ENCODE measurements at regions not wholly inside any gene's neighbourhood (a gene's known extent, or its start where the extent isn't known, plus 50 kb on each side); places are given as distances from the start of the nearest gene placed in this dataset.

GRCh38 chr4:26021417-26022345 lies 107.7 kb downstream of the SMIM20 start:
- Histone ChIP-seq H3K27me3 (replicated peaks in 1 of 2; ENCODE audit: control insufficient read depth in 2 of 2, insufficient read depth in 2 of 2, low read length in 1 of 2) (peaks cover 0 to 4% of the 10 kb centered on the region in 2 experiments; a peak in 1 of 4 replicates), H3K4me3 (no peak overlapping the region), H3K27ac (ENCODE audit: control insufficient read depth, insufficient read depth) (no peak overlapping the region), H3K9me3 (replicated peaks; ENCODE audit: control insufficient read depth, insufficient read depth, low read length) (peaks cover 4% of the 10 kb centered on the region; the same call in 1 of the 3 replicates), H4K20me1 (ENCODE audit: control insufficient read depth, insufficient read depth) (no peaks in the 10 kb centered on the region), H3K9ac (ENCODE audit: control insufficient read depth, insufficient read depth, low read length) (no peak overlapping the region), H3K4me1 (ENCODE audit: control insufficient read depth, insufficient read depth, low read length) (no peaks in the 10 kb centered on the region), H2AFZ (ENCODE audit: control insufficient read depth, low read depth, low read length) (no peak overlapping the region), H3K79me2 (ENCODE audit: control insufficient read depth, insufficient read depth, low read length) (no peaks in the 10 kb centered on the region), H3K4me2 (ENCODE audit: control insufficient read depth, insufficient read depth) (no peak overlapping the region), H3K36me3 (ENCODE audit: control insufficient read depth in 2 of 2, insufficient read depth in 2 of 2, low read length in 1 of 2) (no peaks in the 10 kb centered on the region)
- SMC1A ChIA-PET (ENCODE audit: uncharacterized antibody, unreplicated experiment) = no interaction called here
- TF ChIP-seq ZBED1 (IDR thresholded peaks at IDR 0.05; ENCODE audit: borderline replicate concordance) (no peak), NKRF (conservative IDR thresholded peaks at IDR 0.05) (no peak), BRCA1 (IDR thresholded peaks at IDR 0.05; ENCODE audit: low read depth, low read length) (no peak), SMC3 (IDR thresholded peaks at IDR 0.05; ENCODE audit: borderline replicate concordance, low read length) (no peak), MYB (IDR thresholded peaks at IDR 0.05; ENCODE audit: borderline replicate concordance, low read depth, low read length) (no peak), ATF3 (IDR thresholded peaks at IDR 0.05; ENCODE audit: borderline replicate concordance, extremely low read depth, low read depth, low read length) (no peak), IRF5 (IDR thresholded peaks at IDR 0.05; ENCODE audit: borderline replicate concordance) (no peak), ATF7 (IDR thresholded peaks at IDR 0.05; ENCODE audit: low read depth) (no peak), RAD51 (IDR thresholded peaks at IDR 0.05) (no peak), MTA3 (IDR thresholded peaks at IDR 0.05; ENCODE audit: borderline replicate concordance, low read length) (no peak)
- RAD21 ChIA-PET (ENCODE audit: unreplicated experiment) = no interaction called here
- POLR2A ChIA-PET = no interaction called here
- 63% methylated on average over 8 of the region's 8 CpGs for WGBS (ENCODE audit: insufficient coverage, insufficient replicate concordance, low lambda C conversion rate, missing lambda C conversion rate)
- DNase-seq (ENCODE audit: low read depth, low spot score) = no peak
- BruUV-seq (replicated peaks) = no TSS peak
- in situ Hi-C loops (cut with MboI) (loop anchor here (10.0 kb wide), 2 partner anchors 57 to 393 kb away; no protein-coding TSS in a partner anchor), intact Hi-C loops (cut with micrococcal nuclease; ENCODE audit: unreplicated experiment) (no loop called here)
- no peak for ATAC-seq
- no peak for FAIRE-seq
- CTCF ChIA-PET = interaction anchor here (0.6 kb wide), 1 partner anchor 34 kb away, joined by 3 read pairs; no protein-coding TSS in a partner anchor
